ENCODE measurements at regions not wholly inside any gene's neighbourhood (a gene's known extent, or its start where the extent isn't known, plus 50 kb on each side); places are given as distances from the start of the nearest gene placed in this dataset.

- TF ChIP-seq MYC (IDR thresholded peaks at IDR 0.05; ENCODE audit: low read depth, low read length) (no peak), MAX (IDR thresholded peaks at IDR 0.05; ENCODE audit: low read depth, low read length) (no peak), CTCF (IDR thresholded peaks at IDR 0.05; ENCODE audit: low read depth, low read length) (no peak), POLR2A (IDR thresholded peaks at IDR 0.05; ENCODE audit: extremely low read depth, insufficient read length) (no peak)
- no peak overlapping the region for H3K4me3 ChIP-seq (ENCODE audit: low read depth, low read length)
- no peak for DNase-seq (ENCODE audit: low read depth)
These were observed 1332.4 kb downstream of the AACS start for GRCh38 chr12:126397660-126398059.

GRCh38 chr12:126400831-126401230 is 1335.6 kb downstream of the AACS start:
- H3K4me3 ChIP-seq (ENCODE audit: low read depth, low read length), result no peak overlapping the region
- TF ChIP-seq CTCF (IDR thresholded peaks at IDR 0.05; ENCODE audit: low read depth, low read length) (no peak), MYC (IDR thresholded peaks at IDR 0.05; ENCODE audit: low read depth, low read length) (no peak), POLR2A (IDR thresholded peaks at IDR 0.05; ENCODE audit: extremely low read depth, insufficient read length) (no peak), MAX (IDR thresholded peaks at IDR 0.05; ENCODE audit: low read depth, low read length) (no peak)

GRCh38 chr12:126404293-126404881 is 1339.2 kb downstream of the AACS start:
- TF ChIP-seq MYC (IDR thresholded peaks at IDR 0.05; ENCODE audit: low read depth, low read length) (no peak), POLR2A (IDR thresholded peaks at IDR 0.05; ENCODE audit: extremely low read depth, insufficient read length) (no peak), MAX (IDR thresholded peaks at IDR 0.05; ENCODE audit: low read depth, low read length) (no peak), CTCF (IDR thresholded peaks at IDR 0.05; ENCODE audit: low read depth, low read length) (no peak)
- no peak for DNase-seq (ENCODE audit: low read depth)
- H3K4me3 ChIP-seq (ENCODE audit: low read depth, low read length), result no peak overlapping the region

More at GRCh38 chr12:126400831-126401230, 1335.6 kb downstream of the AACS start:
- no peak for DNase-seq (ENCODE audit: low read depth)

- DNase-seq (ENCODE audit: low read depth), result no peak
- no peak overlapping the region for H3K4me3 ChIP-seq (ENCODE audit: low read depth, low read length)
- TF ChIP-seq MYC (IDR thresholded peaks at IDR 0.05; ENCODE audit: low read depth, low read length), result no peak
- TF ChIP-seq POLR2A (IDR thresholded peaks at IDR 0.05; ENCODE audit: extremely low read depth, insufficient read length), result no peak
- no peak for TF ChIP-seq MAX (IDR thresholded peaks at IDR 0.05; ENCODE audit: low read depth, low read length)
- no peak for TF ChIP-seq CTCF (IDR thresholded peaks at IDR 0.05; ENCODE audit: low read depth, low read length)
These were observed 1353.2 kb downstream of the AACS start for GRCh38 chr12:126418400-126418799.

GRCh38 chr12:126419131-126419530 is 1353.9 kb downstream of the AACS start:
- DNase-seq (ENCODE audit: low read depth), result no peak
- H3K4me3 ChIP-seq (ENCODE audit: low read depth, low read length), result no peak overlapping the region
- TF ChIP-seq CTCF (IDR thresholded peaks at IDR 0.05; ENCODE audit: low read depth, low read length) (no peak), POLR2A (IDR thresholded peaks at IDR 0.05; ENCODE audit: extremely low read depth, insufficient read length) (no peak), MYC (IDR thresholded peaks at IDR 0.05; ENCODE audit: low read depth, low read length) (no peak), MAX (IDR thresholded peaks at IDR 0.05; ENCODE audit: low read depth, low read length) (no peak)
